Transverse colon (tissue), 4 donors: ENCODE measurements at regions not wholly inside any gene's neighbourhood (a gene's known extent, or its start where the extent isn't known, plus 50 kb on each side); places are given as distances from the start of the nearest gene placed in this dataset.
A peak's percentile ranks its signal among the peaks of the same experiment; 100 is the strongest.

Source experiments
- DNase-seq: peaks from one replicate; pipeline ENCODE4 v3.0.0-alpha.2; 2019
- H3K27ac ChIP-seq, 4 donors: fragments of 200-600 bp; sonication (generic); 2 replicates each; pipeline ENCODE4 v1.5.1; 2016 to 2018; ENCODE audit warnings: inconsistent platforms in 4 of 4
- H3K27me3 ChIP-seq: fragments of 200-600 bp; sonication (generic); 2 replicates; pipeline ENCODE4 v1.5.1; 2017; ENCODE audit warnings: inconsistent platforms
- H3K36me3 ChIP-seq, 4 donors: fragments of 200-600 bp; sonication (generic); 2 replicates each; pipeline ENCODE4 v1.5.1; 2017 to 2019; ENCODE audit warnings: inconsistent platforms in 4 of 4
- H3K4me1 ChIP-seq, 4 donors: fragments of 200-600 bp; sonication (generic); 2 replicates each; pipeline ENCODE4 v1.5.1; 2017 to 2020; ENCODE audit warnings: inconsistent platforms in 4 of 4
- H3K4me3 ChIP-seq, 4 donors: fragments of 200-600 bp; sonication (generic); 1 replicate in 1 of 4; 2 replicates in 3 of 4; pipeline versions ENCODE4 v1.5.1 to v1.6.1; 2017 to 2019; ENCODE audit warnings: inconsistent platforms in 4 of 4
- H3K9me3 ChIP-seq, 2 donors: fragments of 200-600 bp; sonication (generic); 2 replicates each; pipeline ENCODE4 v1.5.1; 2017 to 2019; ENCODE audit warnings: inconsistent platforms in 2 of 2
- EP300 ChIP-seq: sonication (generic); formaldehyde crosslinking; IDR thresholded peaks from one replicate; pipeline ENCODE4 v1.6.1; 2017; ENCODE audit warnings: antibody characterized with exemption, low read depth
- POLR2A ChIP-seq: fragments of 450-650 bp; IDR thresholded peaks from one replicate; pipeline ENCODE4 v1.6.1; 2016; ENCODE audit warnings: antibody characterized with exemption, mild to moderate bottlenecking, moderate library complexity
- POLR2AphosphoS5 ChIP-seq, 3 donors: sonication (generic); formaldehyde crosslinking; IDR thresholded peaks; one replicate each; pipeline ENCODE4 v1.6.1; 2016; ENCODE audit warnings: antibody characterized with exemption in 3 of 3
- WGBS, 2 donors: methylation state at CpG; one replicate each; pipeline ENCODE4 v1.1.5; 2018; ENCODE audit warnings: low coverage in 1 of 2; 5-methylcytosine and 5-hydroxymethylcytosine counted together
- in situ Hi-C, 4 donors: fragments of 200-750 bp; cut with MboI; loops; one replicate each; pipeline versions ENCODE4 v1.15.0 to v1.15.1; 2017; ENCODE audit warnings: low sequenced_read_pairs in 3 of 4, low pct_ligation_motif_present in 1 of 4, low pct_unique_long_range_greater_than_20kb in 1 of 4
- intact Hi-C: fragments of 100-400 bp; cut with DNase I; formaldehyde crosslinking; loops from one replicate; pipeline ENCODE4 v1.15.1; 2023; ENCODE audit warnings: low total_unique reads
- TF ChIP-seq, protein P1 (sequence below), 5 experiments: fragments of 200-600 bp in 3 of 5; fragments of 450-650 bp in 2 of 5; sonication (generic) in 3 of 5; IDR thresholded peaks; 1 replicate in 2 of 5; 2 replicates in 3 of 5; pipeline ENCODE4 v1.5.1; 2016 to 2017; ENCODE audit warnings: antibody characterized with exemption in 5 of 5, inconsistent platforms in 3 of 5, mild to moderate bottlenecking in 2 of 5, moderate library complexity in 1 of 5

DNA sequence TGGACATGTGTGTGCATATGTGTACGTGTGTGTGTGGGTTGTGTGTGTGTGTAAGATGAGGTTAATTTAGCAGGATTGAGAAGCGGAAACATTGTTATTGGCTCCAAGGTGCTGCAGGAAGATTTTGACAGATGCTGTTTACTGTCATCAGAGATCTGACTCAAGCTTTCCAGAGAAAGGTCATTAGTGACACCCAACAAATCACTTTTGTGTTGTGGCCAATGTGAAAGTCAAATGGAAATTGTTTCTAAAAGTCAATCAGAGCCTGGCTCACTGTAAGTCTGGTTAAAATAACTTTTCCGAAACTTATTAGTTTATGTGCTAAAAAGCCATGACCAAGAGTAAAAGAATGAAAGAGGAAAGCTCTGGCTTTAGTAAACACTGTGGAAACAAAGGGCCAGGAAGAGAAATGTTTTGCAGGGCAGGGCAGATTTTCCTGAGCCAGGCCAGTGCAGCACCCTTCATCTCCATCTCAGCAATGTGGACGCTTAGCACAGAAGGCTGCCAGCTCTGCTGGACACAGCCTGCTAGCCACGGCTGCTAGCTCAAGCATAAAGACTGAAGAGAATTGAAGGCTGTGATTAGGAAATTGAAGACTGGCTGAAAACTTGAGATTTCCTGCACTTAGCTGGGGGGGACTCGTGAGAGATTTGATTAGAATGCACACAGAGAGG lies 235.8 kb downstream of the NEDD1 start:
- Histone ChIP-seq H3K4me1 (no peaks in the 10 kb centered on the region), H3K27ac (no peak overlapping the region), H3K27me3 (no peaks in the 10 kb centered on the region), H3K9me3 (no peaks in the 10 kb centered on the region), H3K4me3 (no peak overlapping the region), H3K36me3 (no peaks in the 10 kb centered on the region)
- intact Hi-C loops, result no loop called here
- in situ Hi-C loops, result loop anchor here in 1 of 4 donors (25.0 kb wide), 1 partner anchor 1244 kb away; no protein-coding TSS in a partner anchor
- TF ChIP-seq, protein P1, sequence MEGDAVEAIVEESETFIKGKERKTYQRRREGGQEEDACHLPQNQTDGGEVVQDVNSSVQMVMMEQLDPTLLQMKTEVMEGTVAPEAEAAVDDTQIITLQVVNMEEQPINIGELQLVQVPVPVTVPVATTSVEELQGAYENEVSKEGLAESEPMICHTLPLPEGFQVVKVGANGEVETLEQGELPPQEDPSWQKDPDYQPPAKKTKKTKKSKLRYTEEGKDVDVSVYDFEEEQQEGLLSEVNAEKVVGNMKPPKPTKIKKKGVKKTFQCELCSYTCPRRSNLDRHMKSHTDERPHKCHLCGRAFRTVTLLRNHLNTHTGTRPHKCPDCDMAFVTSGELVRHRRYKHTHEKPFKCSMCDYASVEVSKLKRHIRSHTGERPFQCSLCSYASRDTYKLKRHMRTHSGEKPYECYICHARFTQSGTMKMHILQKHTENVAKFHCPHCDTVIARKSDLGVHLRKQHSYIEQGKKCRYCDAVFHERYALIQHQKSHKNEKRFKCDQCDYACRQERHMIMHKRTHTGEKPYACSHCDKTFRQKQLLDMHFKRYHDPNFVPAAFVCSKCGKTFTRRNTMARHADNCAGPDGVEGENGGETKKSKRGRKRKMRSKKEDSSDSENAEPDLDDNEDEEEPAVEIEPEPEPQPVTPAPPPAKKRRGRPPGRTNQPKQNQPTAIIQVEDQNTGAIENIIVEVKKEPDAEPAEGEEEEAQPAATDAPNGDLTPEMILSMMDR (IDR thresholded peaks at IDR 0.05), result no peak
- TF ChIP-seq POLR2AphosphoS5 (IDR thresholded peaks at IDR 0.05) (no peak), POLR2A (no peak), EP300 (no peak)
- 53 to 59% methylated on average over 3 to 6 of the region's 6 CpGs for WGBS, 2 donors
- DNase-seq, result no peak

DNA sequence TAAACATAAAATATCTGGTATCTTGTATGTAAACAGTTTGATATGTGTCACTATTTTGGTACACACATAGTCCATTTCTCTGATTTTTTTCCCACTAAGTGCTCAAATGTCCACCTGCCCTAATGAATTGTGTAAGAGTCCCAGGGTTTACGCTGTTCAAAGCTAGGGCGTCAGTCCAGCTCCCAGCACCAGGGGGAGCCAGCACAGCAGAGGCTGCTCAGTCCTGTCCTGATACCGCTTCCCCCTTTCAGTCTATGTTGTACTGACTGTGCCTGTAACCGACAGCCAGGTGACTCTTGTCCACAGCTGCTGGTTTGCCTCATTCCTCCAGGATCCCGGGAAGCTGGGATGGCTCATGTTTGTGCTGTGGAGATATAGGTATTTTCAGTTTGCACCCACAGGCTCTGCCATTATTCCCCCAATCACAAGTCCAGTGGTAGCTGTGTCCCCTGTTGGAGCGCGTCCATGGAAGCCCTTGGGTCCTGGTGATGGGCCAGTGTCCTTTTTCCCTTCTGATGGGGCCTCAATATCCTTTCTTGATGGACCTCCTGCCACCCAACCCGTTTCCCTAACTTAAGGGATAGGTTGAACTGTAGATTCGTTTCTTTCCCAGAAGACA lies 242.0 kb downstream of the NEDD1 start:
- DNase-seq, result peak; percentile 47
- no peaks in the 10 kb centered on the region for H3K9me3 ChIP-seq
- WGBS, 2 donors, result 50 to 55% methylated on average over 5 to 9 of the region's 9 CpGs
- no peaks in the 10 kb centered on the region for H3K36me3 ChIP-seq
- no peak overlapping the region for H3K4me3 ChIP-seq
- H3K27me3 ChIP-seq, result no peaks in the 10 kb centered on the region
- in situ Hi-C loops, result loop anchor here in 1 of 4 donors (25.0 kb wide), 1 partner anchor 1238 kb away; no protein-coding TSS in a partner anchor
- TF ChIP-seq, protein P1 (IDR thresholded peaks at IDR 0.05), result peak; percentile 34 to 49 (median 44)
- TF ChIP-seq EP300, result no peak
- H3K27ac ChIP-seq, result no peak overlapping the region
- H3K4me1 ChIP-seq, result no peaks in the 10 kb centered on the region
- intact Hi-C loops, result no loop called here

DNA sequence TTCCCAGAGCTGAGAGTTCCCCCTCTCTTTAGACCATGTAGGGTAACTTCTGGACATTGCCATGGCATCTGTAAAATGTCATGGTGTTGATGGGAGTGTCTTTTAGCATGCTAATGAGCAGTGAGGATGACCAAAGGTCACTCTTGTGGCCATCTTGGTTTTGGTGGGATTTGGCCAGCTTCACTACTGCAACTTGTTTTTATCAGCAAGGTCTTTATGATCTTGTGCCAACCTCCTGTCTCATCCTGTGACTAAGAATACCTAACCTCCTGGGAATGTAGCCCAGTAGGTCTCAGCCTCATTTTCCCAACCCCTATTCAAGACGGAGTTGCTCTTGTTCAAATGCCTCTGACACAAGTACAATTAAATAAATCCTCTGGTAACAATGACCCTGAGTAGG lies 244.4 kb downstream of the NEDD1 start:
- Histone ChIP-seq H3K27me3 (no peaks in the 10 kb centered on the region), H3K27ac (no peak overlapping the region), H3K36me3 (no peaks in the 10 kb centered on the region), H3K4me1 (no peaks in the 10 kb centered on the region), H3K9me3 (no peaks in the 10 kb centered on the region), H3K4me3 (no peak overlapping the region)
- intact Hi-C loops (no loop called here), in situ Hi-C loops (loop anchor here in 1 of 4 donors (25.0 kb wide), 1 partner anchor 1236 kb away; no protein-coding TSS in a partner anchor)
- TF ChIP-seq POLR2AphosphoS5 (IDR thresholded peaks at IDR 0.05) (no peak), POLR2A (no peak), EP300 (no peak)
- TF ChIP-seq, protein P1 (IDR thresholded peaks at IDR 0.05), result no peak
- DNase-seq, result no peak
- 0 to 88% methylated on average over 1 of the region's 1 CpG for WGBS, 2 donors

DNA sequence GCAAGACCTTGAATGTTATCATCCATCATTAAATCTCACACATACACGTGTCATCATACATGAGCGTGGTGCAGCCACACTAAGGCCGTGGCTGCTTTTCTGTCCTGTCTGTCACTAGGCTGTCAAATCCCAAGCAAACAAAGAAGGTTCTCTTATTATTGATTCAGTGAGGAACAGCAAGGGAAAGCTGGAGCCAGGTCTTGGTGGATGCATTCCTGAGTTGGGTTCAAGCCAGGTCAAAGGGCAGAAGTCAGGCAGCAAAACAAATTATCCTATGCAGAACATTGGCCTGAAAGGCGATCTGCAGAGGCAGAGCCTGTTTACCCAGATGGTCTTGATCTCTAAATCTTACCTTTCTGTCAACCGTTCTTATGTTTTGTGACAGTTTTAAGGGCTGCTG lies 252.3 kb downstream of the NEDD1 start:
- Histone ChIP-seq H3K27ac (no peak overlapping the region), H3K9me3 (no peaks in the 10 kb centered on the region), H3K4me3 (no peak overlapping the region), H3K36me3 (no peaks in the 10 kb centered on the region), H3K4me1 (no peaks in the 10 kb centered on the region), H3K27me3 (no peaks in the 10 kb centered on the region)
- 52 to 60% methylated on average over 4 to 5 of the region's 5 CpGs for WGBS, 2 donors
- intact Hi-C loops, result no loop called here
- in situ Hi-C loops, result loop anchor here in 1 of 4 donors (25.0 kb wide), 1 partner anchor 1228 kb away; no protein-coding TSS in a partner anchor
- DNase-seq, result no peak
- TF ChIP-seq POLR2A (no peak), EP300 (no peak), POLR2AphosphoS5 (IDR thresholded peaks at IDR 0.05) (no peak)
- TF ChIP-seq, protein P1 (IDR thresholded peaks at IDR 0.05), result no peak
